HepG2 (cell line): ENCODE measurements at regions not wholly inside any gene's neighbourhood (a gene's known extent, or its start where the extent isn't known, plus 50 kb on each side); places are given as distances from the start of the nearest gene placed in this dataset.

Experiments
- CBFB ChIP-seq: sonication (generic); formaldehyde crosslinking; IDR thresholded peaks from 2 replicates; pipeline ENCODE4 v1.4.0; 2020; ENCODE audit warnings: missing genetic modification reagents
- DMAP1 ChIP-seq: IDR thresholded peaks from 2 replicates; pipeline ENCODE4 v1.6.1; 2016
- E2F1 ChIP-seq: sonication (generic); formaldehyde crosslinking; IDR thresholded peaks from 2 replicates; pipeline ENCODE4 v1.5.0; 2020; ENCODE audit warnings: missing genetic modification reagents
- HMG20A ChIP-seq: IDR thresholded peaks from 2 replicates; pipeline ENCODE4 v1.6.1; 2016; ENCODE audit warnings: borderline replicate concordance
- KAT8 ChIP-seq: IDR thresholded peaks from 2 replicates; pipeline ENCODE4 v1.6.1; 2016; ENCODE audit warnings: missing genetic modification reagents, missing compliant biosample characterization
- MAFK ChIP-seq, 2 experiments: IDR thresholded peaks in 1 of 2; conservative IDR thresholded peaks in 1 of 2; 2 replicates each; pipeline ENCODE4 v1.6.1; 2011; ENCODE audit warnings: improper control_type of control experiment in 2 of 2, low read length in 2 of 2
- MATR3 ChIP-seq: sonication (generic); formaldehyde crosslinking; IDR thresholded peaks from 2 replicates; pipeline ENCODE4 v1.4.0; 2020; ENCODE audit warnings: missing genetic modification reagents
- MBD4 ChIP-seq: IDR thresholded peaks from 2 replicates; pipeline ENCODE4 v1.6.1; 2012; ENCODE audit warnings: low read length, inconsistent platforms, borderline replicate concordance
- NR2F1 ChIP-seq, 2 experiments: fragments of 450-650 bp in 1 of 2; formaldehyde crosslinking in 1 of 2; IDR thresholded peaks; 2 replicates each; pipeline versions ENCODE4 v1.5.0 to v1.6.1; 2016 to 2020; ENCODE audit warnings: mild to moderate bottlenecking in 1 of 2, missing compliant biosample characterization in 1 of 2, missing genetic modification reagents in 1 of 2, moderate library complexity in 1 of 2
- PAXIP1 ChIP-seq: sonication (generic); formaldehyde crosslinking; conservative IDR thresholded peaks from 2 replicates; pipeline ENCODE4 v1.4.0; 2020; ENCODE audit warnings: mild to moderate bottlenecking, missing genetic modification reagents, moderate library complexity
- SNRNP70 ChIP-seq: fragments of 200-400 bp; formaldehyde crosslinking; IDR thresholded peaks from 2 replicates; pipeline ENCODE4 v1.6.1; 2017; ENCODE audit warnings: mild to moderate bottlenecking, low read depth, low read length, moderate library complexity
- SUZ12 ChIP-seq: fragments of 150-350 bp; IDR thresholded peaks from 2 replicates; pipeline ENCODE4 v1.6.1; 2014; ENCODE audit warnings: low read depth, low read length
- ZFP36L1 ChIP-seq: sonication (generic); formaldehyde crosslinking; IDR thresholded peaks from 2 replicates; pipeline ENCODE4 v1.8.0; 2022; ENCODE audit warnings: mild to moderate bottlenecking, missing genetic modification reagents, moderate library complexity
- ZFX ChIP-seq: sonication (generic); formaldehyde crosslinking; IDR thresholded peaks from 2 replicates; pipeline ENCODE4 v1.4.0; 2020; ENCODE audit warnings: mild to moderate bottlenecking, low read depth, missing genetic modification reagents, moderate library complexity
- ZNF136 ChIP-seq: sonication (generic); formaldehyde crosslinking; IDR thresholded peaks from 2 replicates; pipeline ENCODE4 v1.8.1; 2022; ENCODE audit warnings: low read depth, mild to moderate bottlenecking, moderate library complexity, missing genetic modification reagents
- ZNF234 ChIP-seq: sonication (generic); formaldehyde crosslinking; conservative IDR thresholded peaks from 2 replicates; pipeline ENCODE4 v1.5.1; 2020; ENCODE audit warnings: mild to moderate bottlenecking, missing genetic modification reagents
- ZNF367 ChIP-seq: sonication (generic); formaldehyde crosslinking; IDR thresholded peaks from 2 replicates; pipeline ENCODE4 v1.4.0; 2020; ENCODE audit warnings: missing genetic modification reagents, borderline replicate concordance
- ZNF709 ChIP-seq: sonication (generic); formaldehyde crosslinking; IDR thresholded peaks from 2 replicates; pipeline ENCODE4 v1.5.0; 2020; ENCODE audit warnings: mild to moderate bottlenecking, missing genetic modification reagents
- TF ChIP-seq, protein P1 (sequence below): IDR thresholded peaks from 2 replicates; pipeline ENCODE4 v1.6.1; 2016
- TF ChIP-seq, protein P2 (sequence below): sonication (generic); formaldehyde crosslinking; IDR thresholded peaks from 2 replicates; pipeline ENCODE4 v1.4.0; 2020; ENCODE audit warnings: mild to moderate bottlenecking, missing genetic modification reagents, borderline replicate concordance
- TF ChIP-seq, protein P3 (sequence below): sonication (generic); formaldehyde crosslinking; IDR thresholded peaks from 2 replicates; pipeline ENCODE4; 2020; ENCODE audit warnings: missing genetic modification reagents, mild to moderate bottlenecking, borderline replicate concordance

DNA sequence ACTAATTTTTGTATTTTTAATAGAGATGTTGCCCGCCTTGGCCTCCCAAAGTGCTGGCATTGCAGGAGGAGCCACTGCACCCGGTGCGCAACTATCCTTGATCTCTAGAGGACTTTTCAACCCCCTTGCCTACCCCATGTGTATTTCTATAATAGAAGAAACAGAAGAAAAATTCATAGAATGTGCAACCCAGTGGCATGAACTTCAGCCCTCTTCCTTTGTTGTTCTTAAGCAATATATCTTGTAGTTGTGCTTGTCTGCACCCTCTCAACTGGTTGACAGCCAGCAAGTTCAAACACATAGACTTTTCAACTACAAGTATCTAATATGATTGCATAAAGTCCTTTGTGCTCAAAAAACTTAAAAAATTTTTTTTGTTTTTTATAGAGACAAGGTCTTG lies 72.3 kb upstream of the NCOA3 start (continued):
- TF ChIP-seq ZNF709: no peak
- TF ChIP-seq ZNF367 (CRISPR knock-in tag): no peak
- TF ChIP-seq DMAP1 (CRISPR knock-in tag): no peak
- TF ChIP-seq NR2F1 (CRISPR knock-in tag; IDR thresholded peaks at IDR 0.05): no peak
- TF ChIP-seq SNRNP70: no peak
- TF ChIP-seq, protein P1, sequence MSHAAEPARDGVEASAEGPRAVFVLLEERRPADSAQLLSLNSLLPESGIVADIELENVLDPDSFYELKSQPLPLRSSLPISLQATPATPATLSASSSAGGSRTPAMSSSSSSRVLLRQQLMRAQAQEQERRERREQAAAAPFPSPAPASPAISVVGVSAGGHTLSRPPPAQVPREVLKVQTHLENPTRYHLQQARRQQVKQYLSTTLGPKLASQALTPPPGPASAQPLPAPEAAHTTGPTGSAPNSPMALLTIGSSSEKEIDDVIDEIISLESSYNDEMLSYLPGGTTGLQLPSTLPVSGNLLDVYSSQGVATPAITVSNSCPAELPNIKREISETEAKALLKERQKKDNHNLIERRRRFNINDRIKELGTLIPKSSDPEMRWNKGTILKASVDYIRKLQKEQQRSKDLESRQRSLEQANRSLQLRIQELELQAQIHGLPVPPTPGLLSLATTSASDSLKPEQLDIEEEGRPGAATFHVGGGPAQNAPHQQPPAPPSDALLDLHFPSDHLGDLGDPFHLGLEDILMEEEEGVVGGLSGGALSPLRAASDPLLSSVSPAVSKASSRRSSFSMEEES (CRISPR knock-in tag): no peak
- TF ChIP-seq KAT8 (CRISPR knock-in tag): no peak
- TF ChIP-seq MATR3 (CRISPR knock-in tag): no peak
- no peak for TF ChIP-seq CBFB (CRISPR knock-in tag)
- TF ChIP-seq E2F1: 0 out of 2 replicates have a peak, but pooled peaks have one; percentile 20
- TF ChIP-seq, protein P2, sequence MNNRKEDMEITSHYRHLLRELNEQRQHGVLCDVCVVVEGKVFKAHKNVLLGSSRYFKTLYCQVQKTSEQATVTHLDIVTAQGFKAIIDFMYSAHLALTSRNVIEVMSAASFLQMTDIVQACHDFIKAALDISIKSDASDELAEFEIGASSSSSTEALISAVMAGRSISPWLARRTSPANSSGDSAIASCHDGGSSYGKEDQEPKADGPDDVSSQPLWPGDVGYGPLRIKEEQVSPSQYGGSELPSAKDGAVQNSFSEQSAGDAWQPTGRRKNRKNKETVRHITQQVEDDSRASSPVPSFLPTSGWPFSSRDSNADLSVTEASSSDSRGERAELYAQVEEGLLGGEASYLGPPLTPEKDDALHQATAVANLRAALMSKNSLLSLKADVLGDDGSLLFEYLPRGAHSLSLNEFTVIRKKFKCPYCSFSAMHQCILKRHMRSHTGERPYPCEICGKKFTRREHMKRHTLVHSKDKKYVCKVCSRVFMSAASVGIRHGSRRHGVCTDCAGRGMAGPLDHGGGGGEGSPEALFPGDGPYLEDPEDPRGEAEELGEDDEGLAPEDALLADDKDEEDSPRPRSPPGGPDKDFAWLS: no peak
- TF ChIP-seq SUZ12: no peak
- TF ChIP-seq, protein P3, sequence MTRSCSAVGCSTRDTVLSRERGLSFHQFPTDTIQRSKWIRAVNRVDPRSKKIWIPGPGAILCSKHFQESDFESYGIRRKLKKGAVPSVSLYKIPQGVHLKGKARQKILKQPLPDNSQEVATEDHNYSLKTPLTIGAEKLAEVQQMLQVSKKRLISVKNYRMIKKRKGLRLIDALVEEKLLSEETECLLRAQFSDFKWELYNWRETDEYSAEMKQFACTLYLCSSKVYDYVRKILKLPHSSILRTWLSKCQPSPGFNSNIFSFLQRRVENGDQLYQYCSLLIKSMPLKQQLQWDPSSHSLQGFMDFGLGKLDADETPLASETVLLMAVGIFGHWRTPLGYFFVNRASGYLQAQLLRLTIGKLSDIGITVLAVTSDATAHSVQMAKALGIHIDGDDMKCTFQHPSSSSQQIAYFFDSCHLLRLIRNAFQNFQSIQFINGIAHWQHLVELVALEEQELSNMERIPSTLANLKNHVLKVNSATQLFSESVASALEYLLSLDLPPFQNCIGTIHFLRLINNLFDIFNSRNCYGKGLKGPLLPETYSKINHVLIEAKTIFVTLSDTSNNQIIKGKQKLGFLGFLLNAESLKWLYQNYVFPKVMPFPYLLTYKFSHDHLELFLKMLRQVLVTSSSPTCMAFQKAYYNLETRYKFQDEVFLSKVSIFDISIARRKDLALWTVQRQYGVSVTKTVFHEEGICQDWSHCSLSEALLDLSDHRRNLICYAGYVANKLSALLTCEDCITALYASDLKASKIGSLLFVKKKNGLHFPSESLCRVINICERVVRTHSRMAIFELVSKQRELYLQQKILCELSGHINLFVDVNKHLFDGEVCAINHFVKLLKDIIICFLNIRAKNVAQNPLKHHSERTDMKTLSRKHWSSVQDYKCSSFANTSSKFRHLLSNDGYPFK (CRISPR knock-in tag): no peak
- no peak for TF ChIP-seq HMG20A (CRISPR knock-in tag)
- TF ChIP-seq ZFP36L1 (CRISPR knock-in tag): no peak
- TF ChIP-seq ZNF234 (CRISPR knock-in tag): no peak
- TF ChIP-seq ZNF136 (CRISPR knock-in tag): no peak
- TF ChIP-seq MBD4: no peak
- no peak; the same call in none of the 2 replicates for TF ChIP-seq PAXIP1 (CRISPR knock-in tag)
- TF ChIP-seq MAFK (conservative IDR thresholded peaks at IDR 0.05 in 1 of 2, IDR thresholded peaks at IDR 0.05 in 1 of 2; ENCODE audit: low read length in 2 of 2): no peak
- TF ChIP-seq ZFX (CRISPR knock-in tag): 0 out of 2 replicates have a peak, but pooled peaks have one; percentile 0
